ENCODE measurements at regions not wholly inside any gene's neighbourhood (a gene's known extent, or its start where the extent isn't known, plus 50 kb on each side); places are given as distances from the start of the nearest gene placed in this dataset.
A peak's percentile ranks its signal among the peaks of the same experiment; 100 is the strongest.

GRCh38 chrX:137366018-137366633 is 199.8 kb upstream of the ZIC3 start:
- no peak for DNase-seq

- no peak for DNase-seq
Observed at GRCh38 chrX:137363559-137363958, 202.4 kb upstream of the ZIC3 start.

GRCh38 chrX:137362583-137362982 is 203.3 kb upstream of the ZIC3 start:
- DNase-seq: no peak

- no peak for DNase-seq
Observed at GRCh38 chrX:137354851-137355250, 211.1 kb upstream of the ZIC3 start.

- no peak for DNase-seq
Observed at GRCh38 chrX:137353404-137353803, 212.5 kb upstream of the ZIC3 start.

GRCh38 chrX:137352101-137352660 is 213.7 kb upstream of the ZIC3 start:
- DNase-seq: no peak

GRCh38 chrX:137342969-137343368 is 223.0 kb upstream of the ZIC3 start:
- DNase-seq: no peak

GRCh38 chrX:137313627-137314026 is 252.3 kb upstream of the ZIC3 start:
- DNase-seq: peak; percentile 18

- DNase-seq: no peak
Observed at GRCh38 chrX:137305404-137305803, 260.5 kb upstream of the ZIC3 start.

- DNase-seq: no peak
Observed at GRCh38 chrX:137297167-137297566, 263.4 kb upstream of the GPR101 start.

GRCh38 chrX:137290011-137290410 is 256.2 kb upstream of the GPR101 start:
- no peak for DNase-seq

- DNase-seq: no peak
Observed at GRCh38 chrX:137287191-137287590, 253.4 kb upstream of the GPR101 start.

- DNase-seq: no peak
Observed at GRCh38 chrX:137286423-137286822, 252.6 kb upstream of the GPR101 start.

- no peak for DNase-seq
Observed at GRCh38 chrX:137278825-137279224, 245.0 kb upstream of the GPR101 start.

GRCh38 chrX:137263374-137263773 is 229.6 kb upstream of the GPR101 start:
- no peak for DNase-seq

- no peak for DNase-seq
Observed at GRCh38 chrX:137245183-137245582, 211.4 kb upstream of the GPR101 start.

GRCh38 chrX:137236837-137237236 is 203.0 kb upstream of the GPR101 start:
- DNase-seq: no peak

- DNase-seq: no peak
Observed at GRCh38 chrX:137234651-137235402, 201.0 kb upstream of the GPR101 start.

GRCh38 chrX:137233478-137233877 is 199.7 kb upstream of the GPR101 start:
- no peak for DNase-seq

GRCh38 chrX:137227151-137227550 is 193.4 kb upstream of the GPR101 start:
- no peak for DNase-seq

- DNase-seq: no peak
Observed at GRCh38 chrX:137215467-137215866, 181.7 kb upstream of the GPR101 start.

GRCh38 chrX:137212078-137212632 is 178.4 kb upstream of the GPR101 start:
- DNase-seq: no peak

- no peak for DNase-seq
Observed at GRCh38 chrX:137198040-137198439, 164.2 kb upstream of the GPR101 start.

GRCh38 chrX:137195991-137196390 is 162.2 kb upstream of the GPR101 start:
- DNase-seq: no peak
